ENCODE measurements at regions not wholly inside any gene's neighbourhood (a gene's known extent, or its start where the extent isn't known, plus 50 kb on each side); places are given as distances from the start of the nearest gene placed in this dataset.

GRCh38 chr9:134224127-134224526, 59.8 kb upstream of the RNU6ATAC start:
- TF ChIP-seq CTCF (IDR thresholded peaks at IDR 0.05) (no peak), POLR2AphosphoS5 (IDR thresholded peaks at IDR 0.05; ENCODE audit: insufficient read depth in 1 of 2, low read depth in 1 of 2) (no peak), POLR2A (IDR thresholded peaks at IDR 0.05) (no peak)

Measured in vagina (tissue), 2 donors.